Renal pelvis (tissue), 1 donor: ENCODE measurements at regions not wholly inside any gene's neighbourhood (a gene's known extent, or its start where the extent isn't known, plus 50 kb on each side); places are given as distances from the start of the nearest gene placed in this dataset.
"Not testable (repeated sequence)": the region's sequence is repeated elsewhere in the genome, so short reads cannot be mapped to it uniquely, and the experiment has no call there.

Source experiments
- DNase-seq: peaks from one replicate; pipeline ENCODE4 v3.0.0-alpha.2; 2013

DNA sequence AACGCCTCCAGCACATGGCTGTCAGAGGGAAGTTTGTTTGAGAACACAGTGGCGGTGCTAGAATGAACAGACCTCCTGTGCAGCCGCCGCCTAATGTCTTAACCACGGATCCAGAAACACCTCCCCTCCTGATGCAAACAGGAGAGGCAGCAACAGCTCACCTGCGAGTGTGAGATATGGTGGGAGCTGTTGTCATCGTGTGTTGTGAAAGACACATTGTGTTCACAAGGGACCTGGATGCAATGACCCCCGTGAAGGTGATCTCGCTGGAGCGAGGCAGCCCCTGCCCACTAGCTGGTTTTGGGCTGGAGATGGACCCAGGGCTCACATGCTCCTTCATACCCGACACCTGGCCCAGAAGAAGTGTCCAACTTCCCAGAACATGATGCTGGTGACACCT lies 315.3 kb upstream of the C1orf174 start:
- no peak for DNase-seq

DNA sequence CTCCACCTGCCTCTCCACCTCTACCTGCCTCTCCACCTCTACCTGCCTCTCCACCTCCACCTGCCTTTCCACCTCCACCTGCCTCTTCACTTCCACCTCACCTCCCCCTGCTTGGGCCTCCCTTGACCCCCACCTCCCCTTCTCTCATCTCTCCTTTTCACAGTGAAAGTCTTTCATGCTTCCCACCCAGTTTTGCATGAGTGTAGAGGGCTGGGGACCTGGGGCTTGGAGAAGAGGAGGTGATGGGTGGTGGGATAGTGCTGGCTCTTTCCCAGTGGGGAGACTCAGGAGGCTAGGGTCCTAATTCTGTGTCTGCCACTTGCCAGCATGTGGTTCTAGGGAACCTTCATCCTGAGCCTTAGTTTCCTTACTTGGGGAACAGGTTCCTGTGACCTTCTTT lies 316.2 kb upstream of the C1orf174 start:
- DNase-seq: no peak

DNA sequence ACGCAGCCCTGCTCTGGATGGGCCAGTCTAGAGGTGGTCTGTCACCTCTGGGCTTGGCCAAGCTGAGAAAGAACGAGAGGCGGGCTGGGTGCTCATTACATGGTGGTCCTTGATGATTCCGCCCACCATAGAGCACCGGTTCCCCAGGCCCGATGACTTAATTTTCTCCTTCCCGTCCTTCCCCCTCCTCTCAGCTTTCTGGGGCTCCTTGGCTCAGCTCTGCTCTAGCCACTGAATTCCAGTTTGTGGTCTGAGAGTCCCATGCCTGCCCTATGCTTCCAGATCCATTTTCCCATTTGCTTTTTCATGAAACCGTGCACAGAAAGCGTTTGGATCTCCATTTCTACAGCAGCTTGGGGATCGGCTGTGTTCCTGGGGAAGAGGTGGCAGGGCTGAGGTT lies 318.5 kb upstream of the C1orf174 start:
- DNase-seq: no peak

DNA sequence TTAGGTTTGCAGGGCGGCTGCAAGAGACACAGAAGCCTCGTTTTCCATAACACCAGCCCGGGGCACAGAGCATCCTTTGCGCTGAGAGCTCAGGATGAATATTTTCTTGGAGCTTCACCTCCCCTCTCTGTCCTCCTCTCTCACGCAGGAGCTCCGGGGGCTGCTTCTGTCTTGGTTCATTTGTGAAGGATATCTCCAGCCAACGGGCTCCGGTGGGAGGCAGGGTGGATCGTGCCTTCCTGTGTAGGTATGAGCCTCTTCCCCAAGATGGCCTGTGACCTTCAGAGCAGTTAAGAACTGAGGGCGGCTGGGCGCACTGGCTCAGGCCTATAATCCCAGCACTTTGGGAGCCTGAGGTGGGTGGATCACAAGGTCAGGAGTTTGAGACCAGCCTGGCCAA lies 319.0 kb upstream of the C1orf174 start:
- no peak for DNase-seq

DNA sequence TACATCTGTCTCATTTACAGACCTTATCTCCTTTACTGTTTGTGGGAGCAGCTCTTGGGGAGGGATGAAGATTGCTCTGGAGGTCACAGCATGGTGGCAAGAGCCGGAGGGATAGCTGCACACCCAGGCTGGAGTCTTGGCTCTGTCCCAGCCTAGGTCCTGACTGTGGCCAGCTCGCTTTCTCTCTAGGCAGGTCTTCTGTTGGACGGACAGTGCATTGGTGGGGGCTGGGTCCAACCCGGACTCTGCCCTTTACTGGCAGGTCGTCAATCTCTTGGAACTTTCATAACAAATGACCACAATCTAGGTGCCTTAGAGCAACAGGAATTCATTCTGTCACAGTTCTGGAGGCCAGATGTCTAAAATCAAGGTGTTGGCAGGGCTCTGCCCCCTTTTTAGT lies 319.8 kb upstream of the C1orf174 start:
- no peak for DNase-seq

DNA sequence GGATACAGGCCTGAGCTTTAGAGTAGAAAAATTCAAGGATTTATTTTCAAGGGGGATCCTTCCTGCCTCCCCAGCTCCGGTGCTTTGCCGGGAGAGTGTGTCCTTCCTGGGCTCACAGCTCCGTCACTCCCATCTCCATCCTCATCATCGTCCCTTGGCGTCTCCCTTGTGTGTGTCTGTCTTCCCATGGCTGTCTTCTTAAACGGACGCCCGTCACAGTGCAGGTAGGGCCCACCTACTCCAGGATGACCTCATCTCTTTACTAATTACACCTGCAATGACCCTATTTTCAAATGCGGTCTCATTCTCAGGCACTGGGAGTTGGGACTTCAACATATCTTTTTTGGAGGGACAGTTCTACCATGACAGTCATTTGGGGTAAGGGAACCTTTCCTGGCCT lies 320.3 kb upstream of the C1orf174 start:
- no peak for DNase-seq

DNA sequence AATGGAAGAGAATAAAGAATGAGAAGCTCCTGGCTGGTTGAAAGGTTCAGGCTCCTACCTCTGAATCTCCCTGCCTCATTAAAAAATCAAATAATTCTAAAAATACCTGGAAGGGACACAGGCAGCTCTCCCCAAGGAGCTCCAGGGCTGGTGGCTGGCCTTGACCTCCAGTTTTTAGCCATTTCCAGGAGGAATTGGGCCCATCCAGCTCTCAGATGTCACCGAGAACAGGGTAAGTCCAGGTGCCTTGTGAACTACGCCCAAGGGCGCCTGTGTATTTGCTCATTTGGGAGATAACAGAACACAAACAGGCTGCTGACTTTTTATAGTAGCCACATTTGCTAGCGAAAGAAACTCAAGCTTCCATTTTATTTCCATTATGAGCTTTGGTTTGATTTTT lies 321.0 kb upstream of the C1orf174 start:
- no peak for DNase-seq

DNA sequence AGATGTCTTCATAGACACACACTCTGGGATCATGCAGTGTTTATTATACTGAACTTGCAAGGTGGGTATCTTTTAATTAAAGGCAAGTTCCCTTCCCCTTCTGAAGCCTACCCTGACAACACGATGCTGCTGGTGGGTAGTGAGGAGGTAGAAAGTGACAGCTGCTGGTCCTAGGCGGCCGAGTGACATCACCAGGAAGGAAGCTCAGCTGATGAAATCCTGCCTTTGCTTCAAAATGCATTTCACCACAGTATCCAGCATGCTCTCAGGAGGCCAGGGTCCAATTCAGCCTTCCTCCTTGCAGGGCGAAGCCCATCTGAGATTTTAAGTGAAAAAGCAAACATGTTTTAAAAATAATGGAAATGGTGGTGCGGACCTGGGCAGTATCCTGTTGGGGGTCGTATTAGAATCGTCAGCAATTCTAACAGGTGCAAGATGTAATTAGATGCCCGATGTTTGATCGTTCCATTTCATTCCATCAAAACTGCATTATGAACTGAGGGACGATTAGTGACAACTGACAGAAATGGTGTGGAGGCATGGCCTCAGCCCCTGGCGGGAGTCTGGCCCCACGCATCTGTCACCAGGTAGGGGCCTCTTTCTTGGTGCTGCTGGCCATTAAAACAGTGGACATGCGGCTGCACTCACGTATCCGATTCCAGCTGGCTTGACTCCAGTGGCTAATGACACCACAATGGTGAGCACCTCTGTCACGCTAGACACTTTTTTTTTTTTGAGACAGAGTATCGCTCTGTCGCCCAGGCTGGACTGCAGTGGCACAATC lies 324.8 kb upstream of the C1orf174 start:
- peak; percentile 16 for DNase-seq

DNA sequence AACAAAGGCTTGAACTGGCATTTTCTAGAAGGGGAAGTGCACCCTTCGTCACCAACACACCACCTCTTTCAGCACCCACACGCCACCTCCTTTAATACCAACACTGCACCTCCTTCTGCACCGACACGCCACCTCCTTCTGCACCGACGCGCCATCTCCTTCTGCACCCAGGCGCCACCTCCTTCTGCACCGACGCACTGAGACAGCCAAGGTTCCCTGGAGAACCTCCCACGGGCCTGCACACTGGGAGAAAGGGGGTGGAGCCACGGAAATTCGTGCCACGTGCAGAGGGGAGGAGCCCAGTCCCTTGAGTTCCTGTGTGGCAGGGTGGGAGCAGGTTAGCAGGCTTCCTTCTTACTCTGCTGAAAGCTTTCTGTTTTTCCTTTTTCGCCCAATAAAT lies 327.9 kb upstream of the C1orf174 start:
- no peak for DNase-seq

DNA sequence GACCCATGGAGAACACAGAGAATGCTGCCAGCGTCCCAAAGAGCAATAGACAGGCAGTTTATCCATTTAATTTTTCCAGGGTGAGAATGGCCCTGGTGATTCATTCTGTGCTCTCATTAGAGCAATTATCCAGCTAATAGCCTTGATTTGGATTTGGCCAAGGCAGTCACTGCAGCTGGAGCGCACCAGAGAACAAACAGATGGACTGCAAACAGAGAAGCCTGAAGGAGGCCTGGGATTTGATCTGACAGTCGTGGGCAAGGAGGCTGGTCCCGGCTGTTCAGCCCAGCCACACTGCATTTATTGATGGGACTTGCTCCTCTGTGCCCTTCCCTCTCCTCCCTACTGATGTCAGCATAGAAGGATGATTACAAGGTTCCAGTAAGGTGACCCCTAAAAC lies 353.9 kb upstream of the C1orf174 start:
- DNase-seq: no peak

DNA sequence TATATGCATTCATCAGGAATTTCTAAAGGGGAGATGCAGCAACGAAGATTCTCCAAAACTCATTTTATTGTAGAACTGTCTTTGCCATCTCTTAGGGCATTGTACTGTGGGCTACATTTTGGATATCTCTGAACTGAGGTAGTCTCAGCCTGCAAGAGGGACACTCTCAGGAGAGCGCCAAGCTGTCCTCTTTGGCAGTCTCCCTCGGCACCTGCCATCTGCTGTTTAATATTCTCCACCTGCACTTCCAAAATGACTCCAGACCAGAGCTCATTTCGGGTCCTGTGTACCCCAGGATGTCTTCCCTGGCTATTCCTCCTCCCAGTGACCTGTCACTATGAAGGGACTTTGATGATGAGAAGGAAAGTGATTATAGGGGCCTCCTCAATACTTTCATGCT lies 356.3 kb upstream of the C1orf174 start:
- no peak for DNase-seq

DNA sequence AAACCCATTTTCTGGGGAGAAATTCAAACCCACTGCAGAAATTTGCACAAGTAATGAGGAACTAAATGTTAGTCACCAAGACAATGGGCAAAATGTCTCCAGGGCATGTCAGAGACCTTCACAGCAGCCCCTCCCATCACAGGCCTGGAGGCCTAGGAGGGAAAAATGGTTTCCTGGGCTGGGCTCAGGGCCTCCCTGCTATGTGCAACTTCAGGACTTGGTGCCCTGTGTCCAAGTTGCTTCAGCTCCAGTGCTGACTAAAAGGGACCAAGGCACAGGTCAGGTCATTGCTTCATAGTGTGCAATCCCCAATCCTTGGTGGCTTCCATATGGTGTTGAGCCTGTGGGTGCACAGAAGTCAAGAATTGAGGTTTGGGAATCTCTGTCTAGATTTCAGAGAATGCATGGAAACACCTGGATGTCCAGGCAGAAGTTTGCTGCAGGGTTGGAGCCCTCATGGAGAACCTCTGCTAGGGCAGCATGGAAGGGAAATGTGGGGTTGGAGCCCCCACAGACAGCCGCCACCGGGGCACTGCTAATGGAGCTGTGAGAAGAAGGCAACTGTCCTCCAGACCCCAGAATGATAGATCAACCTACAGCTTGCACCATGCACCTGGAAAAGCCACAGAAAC lies 358.2 kb upstream of the C1orf174 start:
- DNase-seq: not testable (repeated sequence)

DNA sequence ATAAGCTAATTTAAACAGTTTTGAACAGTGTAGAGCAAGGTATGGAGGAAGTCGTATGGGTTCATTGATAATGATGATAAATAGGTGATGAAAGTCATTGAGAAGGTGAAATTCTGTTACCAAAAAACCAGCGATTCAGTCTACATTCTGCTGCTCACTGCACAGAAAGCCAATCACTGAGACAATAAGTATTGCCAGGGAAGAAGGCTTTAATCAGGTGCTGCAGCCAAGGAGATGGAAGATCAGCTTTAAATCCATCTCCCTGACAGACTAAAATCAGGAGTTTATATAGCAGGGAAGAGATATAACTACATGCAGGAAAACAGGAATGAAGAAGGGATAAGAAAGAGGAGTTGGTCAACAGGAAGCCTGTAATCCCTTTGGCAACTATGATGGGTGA lies 361.3 kb upstream of the C1orf174 start:
- DNase-seq: no peak

DNA sequence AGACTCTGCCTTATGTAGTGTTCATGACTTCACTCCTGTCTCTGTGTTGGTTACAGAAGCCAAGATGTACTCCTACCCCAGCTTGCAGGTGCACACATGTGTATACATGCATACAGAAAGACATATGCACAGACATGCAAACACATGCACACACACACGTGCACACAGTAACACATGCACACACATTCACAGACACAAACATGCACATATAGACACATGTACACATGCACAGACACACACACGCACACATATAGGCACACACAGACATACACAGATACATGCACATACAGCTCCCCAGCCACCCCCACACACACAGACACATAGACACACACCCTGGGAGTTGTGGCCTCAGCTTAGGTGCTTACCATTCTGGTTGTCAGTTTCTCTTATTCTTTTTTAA lies 362.6 kb upstream of the C1orf174 start:
- DNase-seq: no peak

DNA sequence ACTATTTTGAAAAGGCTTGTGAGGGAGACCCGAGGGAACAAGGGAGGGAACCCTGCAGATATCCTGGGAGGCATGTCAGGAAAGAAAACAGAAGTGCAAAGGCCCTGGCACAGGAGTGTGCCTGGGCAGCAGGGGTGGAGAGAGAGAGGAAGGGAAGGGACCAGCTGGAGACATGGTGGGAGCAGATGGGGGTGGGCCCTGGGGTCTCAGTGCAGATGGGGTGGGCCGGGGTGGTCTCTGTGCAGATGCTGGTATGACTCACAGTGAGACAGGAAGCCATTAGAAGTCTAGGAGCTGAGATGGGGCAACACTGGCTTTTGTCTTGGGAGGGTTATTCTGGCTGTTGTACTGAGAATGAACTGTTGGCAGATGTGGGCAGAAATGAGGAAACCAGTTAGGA lies 363.6 kb upstream of the C1orf174 start:
- DNase-seq: no peak

DNA sequence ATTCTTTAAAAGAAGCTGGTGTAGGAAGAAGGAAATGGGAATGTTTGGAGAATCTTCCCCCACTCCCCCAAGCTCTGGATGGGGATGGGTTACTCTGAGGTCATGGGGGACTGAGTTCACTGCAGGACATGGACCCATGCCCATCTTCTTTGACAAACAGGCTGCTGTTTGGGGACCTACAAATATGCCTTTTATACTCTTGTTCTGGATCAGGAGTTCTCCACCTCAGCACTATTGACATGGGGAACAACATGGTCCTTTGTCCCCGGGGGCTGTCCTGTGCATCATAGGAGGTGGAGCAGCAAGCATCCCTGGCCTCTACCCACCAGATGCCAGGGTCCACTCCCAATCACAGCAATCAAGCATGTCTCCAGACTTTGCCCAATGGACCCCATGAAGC lies 365.8 kb upstream of the C1orf174 start:
- DNase-seq: no peak

DNA sequence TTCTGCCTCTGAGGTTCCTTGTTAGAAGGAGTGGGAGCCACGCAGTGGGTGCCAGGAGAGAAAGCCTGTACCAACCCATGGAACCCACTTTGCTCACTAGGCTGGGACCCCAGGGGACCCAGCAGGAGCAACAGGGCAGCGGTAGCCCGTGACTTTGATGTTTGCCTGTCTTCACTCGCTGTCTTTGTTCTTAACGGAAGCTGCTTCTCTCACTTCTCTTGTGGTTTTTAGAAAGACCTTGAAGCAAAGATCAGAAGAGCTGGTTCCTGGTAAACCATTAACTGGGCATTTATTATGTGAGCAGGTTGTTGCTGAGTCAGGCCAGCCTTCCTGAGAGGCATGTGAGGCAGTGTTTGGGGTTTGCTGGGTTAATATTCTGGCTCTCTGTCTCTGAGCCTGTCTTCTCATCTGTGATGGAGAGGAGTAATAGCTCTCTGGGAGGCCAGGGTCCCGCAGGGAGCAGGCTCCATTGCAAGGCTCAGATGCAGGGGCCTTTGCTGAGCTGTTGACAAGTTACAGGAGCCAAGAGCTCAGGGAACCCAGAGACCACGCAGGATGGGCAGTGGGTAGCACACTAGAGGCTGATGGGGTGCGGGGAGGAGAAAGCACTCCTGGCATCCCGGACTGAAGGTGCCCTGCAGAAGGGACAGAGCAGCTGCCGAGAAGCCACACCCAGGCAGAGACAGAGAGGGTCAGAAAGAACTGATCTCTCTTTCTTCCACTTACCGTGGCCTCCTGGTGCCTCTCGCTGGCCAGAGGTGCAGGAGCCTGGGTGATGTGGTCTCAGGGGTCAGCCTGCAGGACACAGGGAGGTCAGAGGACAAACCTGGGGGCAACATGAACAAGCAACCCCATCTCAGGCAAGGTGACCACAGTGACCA lies 367.5 kb upstream of the C1orf174 start:
- peak; percentile 30 for DNase-seq

DNA sequence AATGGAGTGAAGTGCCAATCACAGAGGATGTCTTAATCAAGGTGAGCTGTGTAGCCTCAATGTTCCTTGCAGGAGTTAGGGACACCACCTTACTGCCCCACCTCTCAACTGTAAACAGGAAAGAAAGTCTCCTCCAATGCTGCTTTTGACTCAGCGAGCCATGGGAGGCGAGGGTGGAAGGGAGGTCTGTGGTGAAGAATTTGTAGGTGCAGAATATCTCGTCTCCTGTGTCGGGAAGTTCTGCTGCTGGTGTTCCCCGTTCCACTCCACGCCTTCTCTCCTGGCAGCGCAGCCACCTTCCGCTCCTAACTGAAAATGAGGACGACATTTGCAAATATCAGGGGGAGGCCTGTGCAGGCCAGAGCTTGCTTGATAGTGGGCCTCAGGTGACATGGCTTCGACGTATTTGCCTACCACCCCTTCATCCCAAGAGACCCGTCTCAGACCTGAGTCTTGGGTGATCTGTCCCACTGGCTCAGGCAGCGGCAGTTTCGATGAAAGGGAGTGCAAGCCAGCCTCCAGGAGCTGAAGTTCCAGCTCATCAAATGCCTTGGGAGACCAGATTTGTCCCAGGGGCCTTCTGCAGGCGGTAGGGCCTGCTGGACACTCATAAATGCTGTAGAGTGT lies 368.3 kb upstream of the C1orf174 start:
- DNase-seq: no peak

DNA sequence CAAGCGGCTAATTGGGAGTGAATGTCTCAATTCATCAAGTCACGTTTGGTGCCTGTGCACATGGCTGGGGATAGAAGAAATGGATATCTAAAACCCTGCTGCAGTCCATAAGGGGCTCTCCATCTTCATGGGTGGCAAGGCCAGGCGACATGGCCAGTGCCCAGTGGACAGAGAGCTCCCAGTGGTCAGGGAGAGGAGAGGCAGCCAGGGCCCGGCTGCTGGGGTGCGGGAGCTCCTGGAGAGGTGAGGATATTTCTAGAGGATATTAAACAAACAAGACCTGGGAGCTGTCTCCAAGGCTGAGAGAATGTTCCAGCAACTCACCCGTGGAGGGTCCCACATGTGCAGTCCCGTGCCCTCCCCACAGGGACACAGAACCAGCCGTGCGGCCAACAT lies 368.8 kb upstream of the C1orf174 start:
- DNase-seq: no peak

DNA sequence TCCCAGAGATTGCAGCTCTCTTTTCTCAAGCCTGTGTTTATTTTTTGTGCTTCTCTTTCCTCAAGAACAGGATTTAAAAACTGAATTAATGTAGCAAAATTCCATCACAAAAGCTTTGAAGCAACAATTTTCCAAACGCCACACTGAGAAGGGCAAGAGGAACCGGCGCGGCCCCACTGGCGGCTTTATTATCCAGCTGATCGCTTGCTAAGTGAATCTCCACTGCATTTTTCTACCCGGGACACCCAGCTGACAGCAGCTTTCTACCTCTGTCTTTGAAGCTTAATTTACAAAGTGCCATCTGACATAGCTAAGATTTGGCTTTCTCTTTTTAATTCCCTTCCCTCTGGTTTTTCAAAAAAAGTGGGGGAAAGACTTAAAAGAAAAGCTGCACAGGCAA lies 369.3 kb upstream of the C1orf174 start:
- DNase-seq: no peak

DNA sequence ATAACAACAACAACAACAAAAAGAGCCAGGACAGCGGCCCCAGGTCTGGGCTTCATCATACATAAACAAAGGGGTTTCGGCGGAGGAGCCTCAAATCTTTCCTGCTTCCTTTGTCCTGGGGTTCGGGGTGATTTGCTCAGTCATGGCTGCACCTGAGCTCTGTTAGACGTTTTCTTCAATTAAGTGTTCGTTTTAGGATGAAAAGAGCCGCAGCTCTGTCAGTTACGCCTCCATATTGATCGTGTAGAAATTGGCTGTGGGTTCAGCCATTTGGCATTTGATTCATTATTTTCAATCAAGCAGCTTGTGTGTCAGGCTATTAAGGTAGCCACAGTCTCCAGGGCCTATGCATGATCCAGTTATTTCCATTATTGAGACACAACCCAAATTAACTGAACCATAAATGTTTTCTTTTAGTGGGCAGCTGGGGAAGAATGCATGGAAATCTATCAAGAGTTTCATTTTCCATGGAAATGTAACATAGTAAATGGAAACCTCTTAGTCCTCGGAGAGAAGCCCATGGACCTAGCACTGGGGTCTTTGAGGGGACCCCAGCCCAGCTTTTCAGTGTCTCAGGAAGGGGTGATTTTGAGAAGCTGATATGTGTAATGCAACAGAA lies 370.0 kb upstream of the C1orf174 start:
- DNase-seq: no peak
